Thyroid gland (tissue), 4 donors: ENCODE measurements at regions not wholly inside any gene's neighbourhood (a gene's known extent, or its start where the extent isn't known, plus 50 kb on each side); places are given as distances from the start of the nearest gene placed in this dataset.

Experiments
- POLR2A ChIP-seq, 2 donors: fragments of 450-650 bp; IDR thresholded peaks; one replicate each; pipeline ENCODE4 v1.6.1; 2017; ENCODE audit warnings: antibody characterized with exemption in 2 of 2, mild to moderate bottlenecking in 2 of 2, moderate library complexity in 1 of 2
- TF ChIP-seq, protein P1 (sequence below), 6 experiments: fragments of 200-600 bp in 3 of 6; fragments of 450-650 bp in 3 of 6; sonication (generic) in 3 of 6; IDR thresholded peaks; one replicate each; pipeline ENCODE4 v1.5.1; 2016 to 2019; ENCODE audit warnings: antibody characterized with exemption in 6 of 6, mild to moderate bottlenecking in 2 of 6, inconsistent platforms in 1 of 6, moderate library complexity in 1 of 6

DNA sequence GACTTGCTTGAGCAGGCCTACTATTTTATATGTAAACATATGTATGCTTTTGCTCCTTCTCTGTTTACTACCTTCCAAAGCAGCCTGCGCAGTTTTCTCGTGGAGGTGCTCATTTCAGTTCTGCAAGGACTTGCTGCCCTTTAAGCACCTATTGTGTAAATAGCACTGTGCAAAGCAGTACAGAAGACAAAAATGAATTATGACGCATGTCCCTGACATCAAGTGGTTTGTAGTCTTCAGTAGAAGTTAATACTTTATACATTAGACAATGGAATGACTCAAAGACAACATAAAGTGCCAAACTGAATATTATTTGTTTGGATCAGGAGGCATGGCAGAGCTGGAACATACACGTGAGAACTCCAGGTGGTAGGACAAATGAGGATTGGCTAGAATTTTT is 611.7 kb downstream of the LMO4 start:
- TF ChIP-seq, protein P1, sequence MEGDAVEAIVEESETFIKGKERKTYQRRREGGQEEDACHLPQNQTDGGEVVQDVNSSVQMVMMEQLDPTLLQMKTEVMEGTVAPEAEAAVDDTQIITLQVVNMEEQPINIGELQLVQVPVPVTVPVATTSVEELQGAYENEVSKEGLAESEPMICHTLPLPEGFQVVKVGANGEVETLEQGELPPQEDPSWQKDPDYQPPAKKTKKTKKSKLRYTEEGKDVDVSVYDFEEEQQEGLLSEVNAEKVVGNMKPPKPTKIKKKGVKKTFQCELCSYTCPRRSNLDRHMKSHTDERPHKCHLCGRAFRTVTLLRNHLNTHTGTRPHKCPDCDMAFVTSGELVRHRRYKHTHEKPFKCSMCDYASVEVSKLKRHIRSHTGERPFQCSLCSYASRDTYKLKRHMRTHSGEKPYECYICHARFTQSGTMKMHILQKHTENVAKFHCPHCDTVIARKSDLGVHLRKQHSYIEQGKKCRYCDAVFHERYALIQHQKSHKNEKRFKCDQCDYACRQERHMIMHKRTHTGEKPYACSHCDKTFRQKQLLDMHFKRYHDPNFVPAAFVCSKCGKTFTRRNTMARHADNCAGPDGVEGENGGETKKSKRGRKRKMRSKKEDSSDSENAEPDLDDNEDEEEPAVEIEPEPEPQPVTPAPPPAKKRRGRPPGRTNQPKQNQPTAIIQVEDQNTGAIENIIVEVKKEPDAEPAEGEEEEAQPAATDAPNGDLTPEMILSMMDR (IDR thresholded peaks at IDR 0.05): no peak
- no peak for TF ChIP-seq POLR2A (IDR thresholded peaks at IDR 0.05)
